BJ (cell line): ENCODE measurements at regions not wholly inside any gene's neighbourhood (a gene's known extent, or its start where the extent isn't known, plus 50 kb on each side); places are given as distances from the start of the nearest gene placed in this dataset.

ENCODE experiments used
- CTCF ChIA-PET: fragments of 350-600 bp; formaldehyde crosslinking; extraction: SDS; loops from one replicate; lab custom pipeline; 2021; ENCODE audit warnings: antibody characterized with exemption, inconsistent platforms; lab: Yijun Ruan, JAX
- POLR2A ChIA-PET: fragments of 300-600 bp; sonication (Branson Sonifier 250); formaldehyde crosslinking; extraction: SDS; loops from one replicate; lab custom pipeline; 2021; ENCODE audit warnings: antibody characterized with exemption; lab: Charles Lee
- DNase-seq: peaks from one replicate; pipeline ENCODE4 v3.0.0-alpha.2; 2011; ENCODE audit warnings: low read depth
- H3K27me3 ChIP-seq: 2 replicates; pipeline ENCODE4 v1.6.0; 2011; ENCODE audit warnings: low read length; ENCODE audit not compliant: control insufficient read depth, insufficient read depth
- H3K36me3 ChIP-seq: 2 replicates; pipeline ENCODE4 v1.5.1; 2011; ENCODE audit warnings: low read length; ENCODE audit not compliant: control insufficient read depth, insufficient read depth
- H3K4me3 ChIP-seq: 2 replicates; pipeline ENCODE4 v1.5.1; 2011; ENCODE audit warnings: low read depth, mild to moderate bottlenecking, control low read depth, low read length
- TF ChIP-seq, protein P1 (sequence below): IDR thresholded peaks from 2 replicates; pipeline ENCODE4 v1.5.1; 2011; ENCODE audit warnings: low read depth, mild to moderate bottlenecking, control low read depth, inconsistent platforms, low read length, moderate library complexity; ENCODE audit not compliant: insufficient read depth

DNA sequence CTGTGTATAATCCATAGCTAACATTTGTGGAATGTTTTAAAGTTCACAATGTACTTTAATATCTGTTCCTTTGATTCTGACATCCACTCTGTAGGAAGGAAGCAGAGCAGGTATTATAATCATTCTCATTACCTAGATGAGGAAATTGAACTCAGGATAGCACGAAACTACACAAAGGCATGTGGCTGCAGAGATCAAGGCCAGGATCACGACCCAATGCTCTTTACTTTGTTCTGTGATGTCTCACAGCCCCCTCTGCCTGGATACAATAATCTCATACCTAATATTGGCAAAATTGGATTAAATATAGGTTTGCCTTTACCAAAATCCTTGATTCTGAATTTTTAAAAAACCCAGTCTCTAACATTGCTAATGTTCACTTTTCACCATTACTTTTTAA is 298.0 kb upstream of the KITLG start:
- no peaks in the 10 kb centered on the region for H3K36me3 ChIP-seq
- no peaks in the 10 kb centered on the region for H3K27me3 ChIP-seq
- TF ChIP-seq, protein P1, sequence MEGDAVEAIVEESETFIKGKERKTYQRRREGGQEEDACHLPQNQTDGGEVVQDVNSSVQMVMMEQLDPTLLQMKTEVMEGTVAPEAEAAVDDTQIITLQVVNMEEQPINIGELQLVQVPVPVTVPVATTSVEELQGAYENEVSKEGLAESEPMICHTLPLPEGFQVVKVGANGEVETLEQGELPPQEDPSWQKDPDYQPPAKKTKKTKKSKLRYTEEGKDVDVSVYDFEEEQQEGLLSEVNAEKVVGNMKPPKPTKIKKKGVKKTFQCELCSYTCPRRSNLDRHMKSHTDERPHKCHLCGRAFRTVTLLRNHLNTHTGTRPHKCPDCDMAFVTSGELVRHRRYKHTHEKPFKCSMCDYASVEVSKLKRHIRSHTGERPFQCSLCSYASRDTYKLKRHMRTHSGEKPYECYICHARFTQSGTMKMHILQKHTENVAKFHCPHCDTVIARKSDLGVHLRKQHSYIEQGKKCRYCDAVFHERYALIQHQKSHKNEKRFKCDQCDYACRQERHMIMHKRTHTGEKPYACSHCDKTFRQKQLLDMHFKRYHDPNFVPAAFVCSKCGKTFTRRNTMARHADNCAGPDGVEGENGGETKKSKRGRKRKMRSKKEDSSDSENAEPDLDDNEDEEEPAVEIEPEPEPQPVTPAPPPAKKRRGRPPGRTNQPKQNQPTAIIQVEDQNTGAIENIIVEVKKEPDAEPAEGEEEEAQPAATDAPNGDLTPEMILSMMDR, result no peak
- ChIA-PET CTCF (interaction anchor here (0.6 kb wide), 1 partner anchor 409 kb away, joined by 3 read pairs; no protein-coding TSS in a partner anchor), POLR2A (no interaction called here)
- no peak for DNase-seq
- no peak overlapping the region for H3K4me3 ChIP-seq

DNA sequence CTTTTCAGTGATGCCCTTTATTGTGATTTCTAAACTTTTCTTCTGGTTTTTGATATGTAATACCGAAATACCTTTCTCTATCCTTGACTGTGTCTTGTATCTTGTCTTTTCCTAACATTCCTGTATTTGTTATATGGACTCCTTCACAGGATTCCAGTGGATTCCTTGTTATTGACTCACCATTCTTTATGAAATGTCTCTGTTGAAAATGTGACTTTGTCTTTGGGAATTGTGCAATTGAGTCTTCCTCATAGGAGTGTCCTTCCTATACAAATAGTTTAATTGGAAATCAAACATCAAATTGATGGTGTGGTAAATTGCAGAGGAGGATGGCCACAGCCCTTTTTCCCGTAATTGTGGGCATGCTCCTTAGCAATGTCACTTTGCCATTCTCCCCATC is 296.6 kb upstream of the KITLG start:
- H3K4me3 ChIP-seq, result no peak overlapping the region
- no peaks in the 10 kb centered on the region for H3K36me3 ChIP-seq
- DNase-seq, result no peak
- TF ChIP-seq, protein P1, result no peak
- ChIA-PET CTCF (no interaction called here), POLR2A (no interaction called here)
- H3K27me3 ChIP-seq, result no peaks in the 10 kb centered on the region

DNA sequence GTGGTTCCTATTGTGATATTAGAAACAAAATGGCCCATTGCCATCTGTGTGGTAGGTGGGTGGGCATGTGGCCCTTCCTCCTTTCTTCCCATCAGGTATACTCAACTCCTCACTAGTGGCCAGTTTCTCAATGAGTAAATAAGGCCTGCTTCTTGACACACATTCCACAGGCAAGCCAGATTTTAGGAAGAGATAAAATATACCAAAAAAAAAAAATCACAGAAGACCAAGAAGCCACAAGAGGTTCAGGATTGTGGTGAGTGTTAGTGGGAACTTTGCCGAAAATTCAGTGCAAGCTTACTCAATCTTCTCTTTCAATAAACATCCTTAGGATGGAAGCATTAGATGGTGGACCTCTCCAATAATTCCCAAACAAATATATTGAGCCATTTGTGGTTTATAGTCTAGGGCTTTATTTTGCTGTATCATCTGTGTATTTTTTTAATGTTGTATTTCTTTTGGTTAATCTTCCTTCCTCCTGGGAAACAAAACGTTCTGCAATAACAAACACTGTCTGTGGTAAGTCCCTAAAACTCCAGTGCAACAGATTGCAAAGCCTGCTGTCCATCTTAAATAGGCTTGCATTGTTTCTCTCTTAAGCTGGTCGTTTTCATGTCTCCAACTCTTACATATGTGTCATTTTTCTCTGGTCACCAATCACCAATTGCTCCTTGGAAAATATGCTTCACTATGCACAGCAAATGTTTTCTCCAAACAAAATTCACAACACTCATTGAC is 289.9 kb upstream of the KITLG start:
- Histone ChIP-seq H3K36me3 (no peaks in the 10 kb centered on the region), H3K27me3 (no peaks in the 10 kb centered on the region), H3K4me3 (no peak overlapping the region)
- DNase-seq, result peak; percentile 35
- CTCF ChIA-PET, result interaction anchor here (0.6 to 0.9 kb wide), 3 partner anchors 11 to 1195 kb away, joined by 3 read pairs; no protein-coding TSS in a partner anchor
- POLR2A ChIA-PET, result no interaction called here
- TF ChIP-seq, protein P1, result no peak

DNA sequence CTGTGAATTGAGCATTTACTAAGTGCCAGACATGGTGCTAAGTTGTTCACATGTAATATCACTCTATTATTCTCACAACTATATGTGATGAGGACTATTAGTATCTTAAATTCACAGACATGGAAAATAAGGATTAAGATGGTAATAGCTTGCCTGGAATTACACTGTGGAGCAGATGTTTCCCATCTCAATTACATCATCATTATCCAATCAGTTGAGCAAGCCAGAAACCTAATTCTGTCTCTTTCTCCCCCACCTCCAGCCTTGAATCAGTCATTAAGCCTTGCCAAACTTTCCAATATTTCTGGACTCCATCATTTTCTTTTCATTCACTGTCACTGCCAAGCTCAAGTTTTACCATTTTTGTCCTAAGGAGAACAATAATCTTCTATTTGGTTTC is 287.8 kb upstream of the KITLG start:
- TF ChIP-seq, protein P1, result no peak
- ChIA-PET POLR2A (no interaction called here), CTCF (interaction anchor here (0.9 kb wide), 1 partner anchor 12 kb away, joined by 3 read pairs; no protein-coding TSS in a partner anchor)
- no peaks in the 10 kb centered on the region for H3K27me3 ChIP-seq
- no peak for DNase-seq
- H3K36me3 ChIP-seq, result no peaks in the 10 kb centered on the region
- H3K4me3 ChIP-seq, result no peak overlapping the region

DNA sequence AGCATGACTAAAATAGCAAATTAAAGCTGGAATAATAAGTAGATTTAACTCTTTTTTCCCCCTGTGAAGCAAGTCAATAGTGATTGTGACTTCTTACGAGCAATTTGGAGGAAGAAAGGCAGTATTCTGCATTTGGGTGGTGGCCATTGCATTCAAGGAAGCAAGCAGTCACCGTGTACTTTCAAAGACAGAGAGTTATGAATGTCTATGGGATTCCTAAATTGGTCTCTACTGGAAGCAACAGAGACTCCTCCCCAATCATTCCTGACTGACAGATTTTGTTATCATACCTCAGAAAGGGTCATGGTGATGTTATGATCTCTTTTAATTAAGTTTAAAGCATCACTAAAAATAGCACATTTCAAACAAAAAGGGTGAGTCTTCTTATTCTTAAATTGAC is 287.2 kb upstream of the KITLG start:
- ChIA-PET CTCF (interaction anchor here (0.7 to 0.9 kb wide), 2 partner anchors 12 to 90 kb away, joined by 3 read pairs; no protein-coding TSS in a partner anchor), POLR2A (no interaction called here)
- Histone ChIP-seq H3K27me3 (no peaks in the 10 kb centered on the region), H3K4me3 (no peak overlapping the region), H3K36me3 (no peaks in the 10 kb centered on the region)
- TF ChIP-seq, protein P1, result no peak
- DNase-seq, result no peak
